Upper lobe of left lung (tissue), 6 donors: ENCODE measurements at regions not wholly inside any gene's neighbourhood (a gene's known extent, or its start where the extent isn't known, plus 50 kb on each side); places are given as distances from the start of the nearest gene placed in this dataset.
"Not testable (repeated sequence)": the region's sequence is repeated elsewhere in the genome, so short reads cannot be mapped to it uniquely, and the experiment has no call there.

ENCODE experiments used
- ATAC-seq, 2 donors: fragments of 200-7000 bp; cut with Tn5 transposase; one replicate each; pipeline ENCODE4 v1.9.1; 2022; ENCODE audit warnings: mild to moderate bottlenecking in 2 of 2, moderate library complexity in 2 of 2; ENCODE audit not compliant: low FRiP score in 2 of 2
- DNase-seq, 2 donors: peaks; one replicate each; pipeline ENCODE4 v3.0.0-alpha.2; 2019 to 2020
- H3K27ac ChIP-seq, 4 donors: fragments of 200-600 bp; sonication (generic); one replicate each; pipeline ENCODE4 v1.5.1; 2016 to 2019
- H3K27me3 ChIP-seq, 4 donors: fragments of 200-600 bp; sonication (generic); one replicate each; pipeline ENCODE4 v1.5.1; 2017 to 2019
- H3K36me3 ChIP-seq, 4 donors: fragments of 200-600 bp; sonication (generic); one replicate each; pipeline ENCODE4 v1.5.1; 2016 to 2019
- H3K4me1 ChIP-seq, 4 donors: fragments of 200-600 bp; sonication (generic); one replicate each; pipeline ENCODE4 v1.5.1; 2018 to 2019
- H3K4me3 ChIP-seq, 4 donors: fragments of 200-600 bp; sonication (generic); one replicate each; pipeline ENCODE4 v1.5.1; 2017 to 2019; ENCODE audit warnings: mild to moderate bottlenecking in 2 of 4, moderate library complexity in 1 of 4
- H3K9me3 ChIP-seq, 4 donors: fragments of 200-600 bp; sonication (generic); one replicate each; pipeline ENCODE4 v1.5.1; 2018 to 2019
- POLR2A ChIP-seq, 4 donors: fragments of 450-650 bp; IDR thresholded peaks; one replicate each; pipeline ENCODE4 v1.5.1; 2016 to 2017; ENCODE audit warnings: antibody characterized with exemption in 4 of 4, mild to moderate bottlenecking in 2 of 4
- POLR2AphosphoS5 ChIP-seq, 2 donors: sonication (generic); formaldehyde crosslinking; IDR thresholded peaks; one replicate each; pipeline ENCODE4 v1.5.1; 2017; ENCODE audit warnings: antibody characterized with exemption in 2 of 2
- WGBS, 2 donors: methylation state at CpG; one replicate each; pipeline ENCODE4 v1.1.5; 2017 to 2018; 5-methylcytosine and 5-hydroxymethylcytosine counted together
- donor health status: DM: no; HTN: no; CAD: no; lungs with moderate emphysema.
- donor health status: DM: no; HTN: yes; CAD: no; lungs with severe emphysema.

- not testable (repeated sequence) for H3K4me1 ChIP-seq, H3K9me3 ChIP-seq, H3K27me3 ChIP-seq, H3K36me3 ChIP-seq
- ATAC-seq (peak in 1 of 2 donors; percentile 79), DNase-seq (peak; percentile 70 to 94)
- Histone ChIP-seq H3K4me3 (peak overlapping the region; percentile 25 to 64 (median 55)), H3K27ac (peak overlapping the region; percentile 86 to 90 (median 88))
- 0% methylated on average over 2 of the region's 41 CpGs for WGBS, 2 donors
- TF ChIP-seq POLR2AphosphoS5 (IDR thresholded peaks at IDR 0.05) (peak in 1 of 2 donors; percentile 60), POLR2A (IDR thresholded peaks at IDR 0.05) (peak in 1 of 4 donors; percentile 52)
Measured at GRCh38 chr5:34244281-34245031, 201.4 kb upstream of the C1QTNF3 start.

GRCh38 chr5:34245032-34245394 is 202.0 kb upstream of the C1QTNF3 start:
- H3K36me3 ChIP-seq, H3K9me3 ChIP-seq, H3K27me3 ChIP-seq, H3K4me1 ChIP-seq: not testable (repeated sequence)
- H3K4me3 ChIP-seq: peak overlapping the region; percentile 25 to 64 (median 55)
- ATAC-seq (peak in 1 of 2 donors; percentile 91), DNase-seq (peak in 1 of 2 donors; percentile 62)
- WGBS, 2 donors: 60% methylated on average over 12 of the region's 31 CpGs; no CpG with 5 or more reads in 1 of the 2 donors
- H3K27ac ChIP-seq: peak overlapping the region; percentile 86 to 90 (median 88)

- Histone ChIP-seq H3K27ac (peak overlapping the region in 3 of 4 donors; percentile 26 to 71 (median 69)), H3K4me3 (peak overlapping the region in 2 of 4 donors; percentile 15 to 24)
- not testable (repeated sequence) for H3K27me3 ChIP-seq, ATAC-seq, H3K9me3 ChIP-seq, H3K36me3 ChIP-seq, H3K4me1 ChIP-seq
- 55 to 62% methylated on average over 2 of the region's 2 CpGs for WGBS, 2 donors
- peak in 1 of 2 donors; percentile 15 for DNase-seq
Measured at GRCh38 chr5:34245813-34246212, 202.8 kb upstream of the C1QTNF3 start.

GRCh38 chr5:34258598-34258997 is 215.6 kb upstream of the C1QTNF3 start:
- H3K9me3 ChIP-seq, DNase-seq, H3K27ac ChIP-seq, H3K27me3 ChIP-seq, ATAC-seq, H3K36me3 ChIP-seq, H3K4me1 ChIP-seq, H3K4me3 ChIP-seq: not testable (repeated sequence)

GRCh38 chr5:34261020-34261419 is 218.0 kb upstream of the C1QTNF3 start:
- 62 to 66% methylated on average over 3 of the region's 4 CpGs for WGBS, 2 donors
- H3K36me3 ChIP-seq, H3K27ac ChIP-seq, H3K4me1 ChIP-seq, H3K27me3 ChIP-seq, H3K4me3 ChIP-seq, ATAC-seq, H3K9me3 ChIP-seq, DNase-seq: not testable (repeated sequence)

DNA sequence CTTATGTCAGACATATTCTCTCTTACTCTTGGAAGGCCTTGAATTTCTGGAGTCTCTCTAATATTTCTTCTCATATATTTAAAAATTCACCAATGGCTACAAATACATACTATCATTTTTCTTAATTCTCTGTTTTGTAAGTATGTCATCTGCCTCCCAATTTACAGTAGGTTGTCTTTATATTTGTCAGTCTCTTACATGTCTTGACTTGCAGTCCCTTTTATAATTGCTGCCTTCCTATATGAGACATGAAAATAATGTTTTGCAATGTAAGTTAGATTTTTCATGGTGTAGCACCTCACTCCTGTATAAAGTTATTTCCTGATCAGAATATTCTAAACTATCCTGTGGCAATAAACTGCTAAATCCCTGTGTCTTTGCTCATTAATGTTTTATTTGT is 223.1 kb upstream of the C1QTNF3 start:
- not testable (repeated sequence) for H3K4me1 ChIP-seq

DNA sequence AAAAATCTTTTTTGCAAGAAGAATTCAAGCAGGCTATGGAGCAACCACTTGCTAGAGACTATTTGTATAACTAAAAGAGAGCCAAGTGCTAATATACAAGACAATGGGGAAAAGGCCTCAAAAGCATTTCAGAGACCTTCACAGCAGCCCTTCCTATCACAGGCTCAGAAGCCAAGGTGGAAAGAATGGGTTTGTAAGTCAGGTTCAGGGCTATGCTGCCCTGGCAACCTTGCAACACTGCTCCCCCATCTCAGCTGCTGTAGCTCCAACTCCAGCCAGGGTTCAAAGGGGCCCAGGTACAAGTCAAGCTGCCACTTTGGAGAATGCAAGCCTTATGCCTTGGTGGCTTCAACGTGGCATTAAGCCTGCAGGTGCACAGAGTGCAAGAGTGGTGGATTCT is 253.7 kb upstream of the C1QTNF3 start:
- H3K36me3 ChIP-seq, H3K27ac ChIP-seq, ATAC-seq, H3K9me3 ChIP-seq, H3K4me1 ChIP-seq, DNase-seq, H3K4me3 ChIP-seq, H3K27me3 ChIP-seq: not testable (repeated sequence)
- WGBS, 2 donors: 40 to 58% methylated on average over 1 of the region's 1 CpG

More for the DNA sequence above, 223.1 kb upstream of the C1QTNF3 start:
- not testable (repeated sequence) for H3K27ac ChIP-seq, H3K9me3 ChIP-seq, DNase-seq, ATAC-seq, H3K4me3 ChIP-seq, H3K36me3 ChIP-seq, H3K27me3 ChIP-seq

DNA sequence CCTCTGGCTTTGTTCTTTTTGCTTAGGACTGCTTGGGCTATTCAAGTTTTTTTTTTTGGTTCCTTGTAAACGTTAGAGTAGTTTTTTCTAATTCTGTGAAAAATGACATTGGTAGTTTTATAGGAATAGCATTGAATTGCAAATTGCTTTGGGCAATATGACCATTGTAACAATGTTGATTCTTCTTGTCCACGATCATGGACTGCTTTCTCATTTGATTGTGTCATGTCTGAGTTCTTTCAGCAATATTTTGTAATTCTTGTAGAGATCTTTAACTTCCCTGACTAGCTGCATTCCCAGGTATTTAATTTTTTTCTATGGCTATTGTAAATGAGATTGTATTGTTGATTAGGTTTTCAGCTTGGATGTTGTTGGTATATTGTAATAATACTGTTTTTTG is 286.2 kb upstream of the C1QTNF3 start:
- not testable (repeated sequence) for H3K4me1 ChIP-seq, H3K27ac ChIP-seq, DNase-seq, ATAC-seq, H3K36me3 ChIP-seq, H3K4me3 ChIP-seq, H3K9me3 ChIP-seq, H3K27me3 ChIP-seq
- 70 to 74% methylated on average over 2 of the region's 2 CpGs for WGBS, 2 donors

DNA sequence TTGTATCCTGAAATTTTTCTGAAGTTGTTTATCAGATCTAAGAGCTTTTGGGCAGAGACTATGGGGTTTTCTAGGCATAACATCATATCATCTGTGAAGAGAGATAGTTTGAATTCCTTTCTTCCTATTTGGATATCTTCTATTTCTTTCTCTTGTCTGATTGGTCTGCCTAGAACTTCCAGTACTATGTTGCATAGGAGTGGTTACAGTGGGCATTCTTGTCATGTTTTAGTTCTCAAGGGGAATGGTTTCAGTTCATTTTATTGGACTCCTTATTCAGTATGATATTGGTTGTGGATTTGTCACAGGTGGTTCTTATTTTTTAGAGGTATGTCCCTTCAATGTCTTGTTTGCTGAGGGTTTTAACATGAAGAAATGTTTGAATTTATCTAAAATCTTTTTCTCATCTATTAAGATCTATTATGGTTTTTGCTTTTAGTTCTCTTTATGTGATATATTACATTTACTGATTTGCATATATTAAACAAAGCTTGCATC is 286.6 kb upstream of the C1QTNF3 start:
- not testable (repeated sequence) for H3K36me3 ChIP-seq, H3K27ac ChIP-seq, ATAC-seq

DNA sequence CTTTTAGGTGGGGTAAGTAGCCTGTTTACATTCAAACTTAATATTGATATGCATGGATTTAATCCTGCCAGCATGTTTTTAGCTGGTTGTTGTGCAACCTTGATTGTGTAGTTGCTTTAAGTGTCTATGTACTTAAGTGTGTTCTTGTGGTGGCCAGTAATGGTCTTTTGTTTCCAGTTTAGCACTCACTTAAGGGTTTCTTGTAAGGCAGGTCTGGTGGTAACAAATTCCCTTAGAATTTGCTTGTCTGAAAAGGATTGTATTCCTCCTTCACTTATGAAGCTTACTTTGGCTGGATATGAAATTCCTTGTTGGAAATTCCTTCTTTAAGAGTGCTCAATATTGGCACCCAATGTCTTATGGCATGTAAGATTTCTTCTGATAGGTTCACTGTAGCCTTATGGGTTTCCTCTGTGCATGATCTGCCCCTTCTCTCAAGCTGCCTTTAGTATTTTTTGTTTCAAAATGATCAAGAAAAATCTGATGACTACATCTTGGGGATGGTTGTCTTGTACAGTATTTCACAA is 289.0 kb upstream of the C1QTNF3 start:
- not testable (repeated sequence) for DNase-seq, ATAC-seq, H3K36me3 ChIP-seq, H3K27me3 ChIP-seq, H3K4me1 ChIP-seq, H3K27ac ChIP-seq, H3K4me3 ChIP-seq, H3K9me3 ChIP-seq

More for the DNA sequence above, 286.6 kb upstream of the C1QTNF3 start:
- not testable (repeated sequence) for H3K9me3 ChIP-seq, H3K4me3 ChIP-seq, DNase-seq, H3K4me1 ChIP-seq, H3K27me3 ChIP-seq

- H3K4me3 ChIP-seq, H3K27me3 ChIP-seq, H3K4me1 ChIP-seq, DNase-seq, H3K27ac ChIP-seq, H3K9me3 ChIP-seq, H3K36me3 ChIP-seq, ATAC-seq: not testable (repeated sequence)
- WGBS, 2 donors: 82% methylated on average over 1 of the region's 1 CpG; no CpG with 5 or more reads in 1 of the 2 donors
Measured at GRCh38 chr5:34339408-34340001, 296.5 kb upstream of the C1QTNF3 start.

GRCh38 chr5:34354440-34354839 is 301.7 kb upstream of the RAI14 start:
- not testable (repeated sequence) for H3K27ac ChIP-seq, DNase-seq, H3K4me1 ChIP-seq, H3K36me3 ChIP-seq, H3K4me3 ChIP-seq, H3K27me3 ChIP-seq, ATAC-seq, H3K9me3 ChIP-seq
- 42 to 43% methylated on average over 2 of the region's 2 CpGs for WGBS, 2 donors

DNA sequence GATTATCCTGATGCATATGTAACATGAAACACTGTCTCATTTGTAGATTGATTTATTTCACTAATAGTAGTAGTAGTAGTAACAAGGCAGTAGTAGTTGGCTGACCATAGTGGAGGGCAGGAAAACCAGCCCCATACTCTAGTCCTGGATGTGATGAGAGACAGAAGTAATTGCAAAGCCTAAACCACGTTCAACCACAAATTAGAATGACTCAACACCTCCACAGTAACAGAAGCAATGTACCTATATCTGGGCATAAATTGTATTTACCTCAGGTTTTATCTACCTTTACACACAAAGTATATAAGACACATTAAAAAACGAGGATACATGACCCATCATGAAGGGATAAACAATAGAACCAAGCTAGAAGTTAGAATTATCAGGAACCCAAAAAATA is 284.7 kb upstream of the RAI14 start:
- not testable (repeated sequence) for DNase-seq, H3K9me3 ChIP-seq, H3K27me3 ChIP-seq, H3K4me1 ChIP-seq, H3K36me3 ChIP-seq, H3K27ac ChIP-seq, ATAC-seq, H3K4me3 ChIP-seq
- WGBS, 2 donors: 68 to 69% methylated on average over 2 of the region's 2 CpGs
